IMR-90 (cell line): ENCODE measurements at regions not wholly inside any gene's neighbourhood (a gene's known extent, or its start where the extent isn't known, plus 50 kb on each side); places are given as distances from the start of the nearest gene placed in this dataset.

Experiments
- ATAC-seq: fragments of 200-7000 bp; cut with Tn5 transposase; 2 replicates; pipeline ENCODE4 v1.9.1; 2020; ENCODE audit warnings: low read depth, mild to moderate bottlenecking, moderate library complexity
- BruUV-seq: library from RNA; stranded (reverse); fragments of 400-500 nt; replicated peaks from 2 replicates; lab custom pipeline; 2021; lab: Mats Ljungman, UMichigan
- CTCF ChIA-PET: fragments of 300-600 bp; formaldehyde crosslinking; extraction: SDS; loops from one replicate; lab custom pipeline; 2021; ENCODE audit warnings: antibody characterized with exemption; lab: Yijun Ruan, JAX
- POLR2A ChIA-PET: fragments of 300-600 bp; sonication (Branson Sonifier 250); formaldehyde crosslinking; loops from one replicate; lab custom pipeline; 2022; ENCODE audit warnings: antibody characterized with exemption; ENCODE audit not compliant: unreplicated experiment; lab: Charles Lee
- DNase-seq: peaks from one replicate; pipeline ENCODE4 v3.0.0; 2013
- H2AFZ ChIP-seq: replicated peaks from 2 replicates; pipeline ENCODE3; 2013; ENCODE audit warnings: low read length, mild to moderate bottlenecking; ENCODE audit not compliant: poor library complexity
- H2AK5ac ChIP-seq: 2 replicates; pipeline ENCODE4 v1.6.1; 2013; ENCODE audit warnings: low read depth, low read length, inconsistent platforms
- H2AK9ac ChIP-seq: replicated peaks from 2 replicates; pipeline ENCODE3; 2013; ENCODE audit warnings: mild to moderate bottlenecking, low read depth, low read length, moderate library complexity; ENCODE audit not compliant: poor library complexity
- H2BK120ac ChIP-seq: 2 replicates; pipeline ENCODE4 v1.6.1; 2013; ENCODE audit warnings: low read depth, low read length, inconsistent platforms
- H2BK15ac ChIP-seq: 3 replicates; pipeline ENCODE4 v1.6.1; 2013; ENCODE audit warnings: low read depth, low read length, inconsistent platforms
- H2BK20ac ChIP-seq: 2 replicates; pipeline ENCODE4 v1.6.1; 2013; ENCODE audit warnings: low read depth, mild to moderate bottlenecking, inconsistent platforms, low read length, moderate library complexity
- H2BK5ac ChIP-seq: 2 replicates; pipeline ENCODE4 v1.6.1; 2013; ENCODE audit warnings: mild to moderate bottlenecking, low read depth, low read length, inconsistent platforms; ENCODE audit not compliant: poor library complexity, severe bottlenecking
- H3K14ac ChIP-seq: replicated peaks from 2 replicates; pipeline ENCODE4 v1.6.1; 2013; ENCODE audit warnings: low read depth, low read length, inconsistent platforms
- H3K18ac ChIP-seq: 2 replicates; pipeline ENCODE4 v1.6.1; 2013; ENCODE audit warnings: low read depth, low read length, control low read depth
- H3K23ac ChIP-seq: 2 replicates; pipeline ENCODE4 v1.6.1; 2013; ENCODE audit warnings: low read depth, low read length, inconsistent platforms
- H3K27ac ChIP-seq: 2 replicates; pipeline ENCODE4 v1.5.1; 2013; ENCODE audit warnings: mild to moderate bottlenecking, control low read depth, low read length; ENCODE audit not compliant: insufficient read depth
- H3K27me3 ChIP-seq: 2 replicates; pipeline ENCODE4 v1.6.1; 2013; ENCODE audit warnings: low read length; ENCODE audit not compliant: control insufficient read depth, insufficient read depth
- H3K36me3 ChIP-seq: 2 replicates; pipeline ENCODE4 v1.6.1; 2013; ENCODE audit warnings: low read length, mixed read lengths; ENCODE audit not compliant: control insufficient read depth, insufficient read depth
- H3K4ac ChIP-seq: 2 replicates; pipeline ENCODE4 v1.6.1; 2013; ENCODE audit warnings: low read depth, low read length, inconsistent platforms
- H3K4me1 ChIP-seq: 2 replicates; pipeline ENCODE4 v1.6.1; 2013; ENCODE audit warnings: low read length, mixed read lengths; ENCODE audit not compliant: control insufficient read depth, insufficient read depth
- H3K4me2 ChIP-seq: 2 replicates; pipeline ENCODE4 v1.6.1; 2013; ENCODE audit warnings: low read depth, mild to moderate bottlenecking, control low read depth, low read length, moderate library complexity
- H3K4me3 ChIP-seq: 2 replicates; pipeline ENCODE4 v1.5.1; 2013; ENCODE audit warnings: low read depth, mild to moderate bottlenecking, control low read depth, low read length, moderate library complexity; ENCODE audit not compliant: insufficient read depth
- H3K56ac ChIP-seq: 2 replicates; pipeline ENCODE4 v1.6.1; 2013; ENCODE audit warnings: low read length, inconsistent platforms; ENCODE audit not compliant: insufficient read depth; ENCODE audit errors: extremely low read depth
- H3K79me1 ChIP-seq, 2 experiments: 2 replicates each; pipeline ENCODE4 v1.6.1; 2013; ENCODE audit warnings: low read length in 2 of 2, inconsistent platforms in 1 of 2, low read depth in 1 of 2
- H3K9ac ChIP-seq: 2 replicates; pipeline ENCODE4 v1.6.1; 2013; ENCODE audit warnings: low read depth, low read length, control low read depth
- H3K9me1 ChIP-seq: 2 replicates; pipeline ENCODE4 v1.6.1; 2013; ENCODE audit warnings: low read length, inconsistent platforms; ENCODE audit not compliant: insufficient read depth
- H3K9me3 ChIP-seq: 2 replicates; pipeline ENCODE4 v1.6.1; 2013; ENCODE audit warnings: low read length; ENCODE audit not compliant: control insufficient read depth, insufficient read depth
- H4K20me1 ChIP-seq: 2 replicates; pipeline ENCODE4 v1.6.1; 2013; ENCODE audit warnings: low read length, inconsistent platforms; ENCODE audit not compliant: insufficient read depth
- H4K5ac ChIP-seq: 2 replicates; pipeline ENCODE4 v1.6.1; 2013; ENCODE audit warnings: mild to moderate bottlenecking, low read depth, low read length, control low read depth
- H4K8ac ChIP-seq, 2 experiments: 2 replicates each; pipeline ENCODE4 v1.6.1; 2013; ENCODE audit warnings: low read depth in 2 of 2, low read length in 2 of 2, control low read depth in 1 of 2, inconsistent platforms in 1 of 2
- H4K91ac ChIP-seq: 2 replicates; pipeline ENCODE4 v1.6.1; 2013; ENCODE audit warnings: low read depth, low read length, inconsistent platforms; ENCODE audit not compliant: insufficient read depth
- CEBPB ChIP-seq: IDR thresholded peaks from 2 replicates; pipeline ENCODE4 v1.6.1; 2012; ENCODE audit warnings: low read depth, low read length, improper control_type of control experiment
- NFE2L2 ChIP-seq: fragments of 150-350 bp; IDR thresholded peaks from 2 replicates; pipeline ENCODE4 v1.6.1; 2016; ENCODE audit warnings: low read depth, mild to moderate bottlenecking, low read length
- POLR2A ChIP-seq: IDR thresholded peaks from 2 replicates; pipeline ENCODE4 v1.6.1; 2012; ENCODE audit warnings: mild to moderate bottlenecking, low read depth, low read length
- SMC3 ChIP-seq: fragments of 150-350 bp; IDR thresholded peaks from 2 replicates; pipeline ENCODE4 v1.6.1; 2016; ENCODE audit warnings: low read depth, mild to moderate bottlenecking, antibody characterized with exemption, low read length, moderate library complexity
- WGBS, 2 experiments: methylation state at CpG; one replicate each; pipeline versions ENCODE4 v1.1.5 to v1.1.7; 2013; ENCODE audit warnings: missing lambda C conversion rate in 2 of 2; ENCODE audit not compliant: insufficient read length in 1 of 2; ENCODE audit errors: extremely low coverage in 2 of 2; 5-methylcytosine and 5-hydroxymethylcytosine counted together
- dilution Hi-C: fragments of 300-500 bp; cut with HindIII; formaldehyde crosslinking; loops from one replicate; pipeline ENCODE4 v1.14.3; 2018; ENCODE audit warnings: low sequenced_read_pairs; ENCODE audit not compliant: unreplicated experiment
- in situ Hi-C: fragments of 300-500 bp; cut with MboI; formaldehyde crosslinking; loops from 3 replicates; pipeline ENCODE4 v1.14.3; 2019; ENCODE audit warnings: low sequenced_read_pairs, inconsistent platforms, mixed read lengths
- intact Hi-C: fragments of 100-400 bp; cut with micrococcal nuclease; formaldehyde crosslinking; loops from 2 replicates; pipeline ENCODE4 v1.10.0; 2022
- TF ChIP-seq, protein P1 (sequence below): fragments of 150-350 bp; IDR thresholded peaks from 2 replicates; pipeline ENCODE4 v1.6.1; 2016; ENCODE audit warnings: low read depth, mild to moderate bottlenecking, low read length, moderate library complexity, borderline replicate concordance

DNA sequence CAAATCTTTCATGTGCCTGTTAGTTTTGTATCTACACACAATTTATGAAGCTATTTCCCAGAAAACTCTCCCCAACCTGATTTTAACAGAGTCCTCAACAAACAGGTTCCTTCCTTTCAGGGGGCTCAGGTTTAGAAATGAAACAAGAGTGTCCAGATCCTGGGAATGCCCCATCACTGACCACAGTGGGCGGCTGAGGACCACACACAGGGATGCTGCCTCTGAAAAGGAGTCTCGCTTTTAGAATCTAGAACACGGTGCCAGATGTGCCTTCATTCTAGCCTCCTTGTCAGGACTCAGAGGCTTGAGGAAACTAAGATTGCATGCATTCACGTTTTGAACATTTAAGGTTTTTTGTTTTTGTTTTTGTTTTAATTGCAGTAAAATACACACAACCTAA, 115.0 kb downstream of the FOXB1 start:
- H3K79me1 ChIP-seq: no peaks in the 10 kb centered on the region

More for the DNA sequence above, 115.0 kb downstream of the FOXB1 start:
- Histone ChIP-seq H3K9ac (no peak overlapping the region), H3K23ac (no peak overlapping the region), H3K27ac (no peak overlapping the region), H2BK120ac (no peak overlapping the region), H2BK5ac (no peak overlapping the region), H2AFZ (no peak overlapping the region), H4K8ac (no peak overlapping the region), H2BK15ac (no peak overlapping the region), H3K9me3 (no peaks in the 10 kb centered on the region), H2AK9ac (no peak overlapping the region), H4K20me1 (no peaks in the 10 kb centered on the region), H3K4ac (no peak overlapping the region), H3K4me1 (no peaks in the 10 kb centered on the region), H4K91ac (no peak overlapping the region), H3K4me2 (no peak overlapping the region), H2BK20ac (no peak overlapping the region), H3K56ac (no peak overlapping the region), H3K36me3 (no peaks in the 10 kb centered on the region), H3K27me3 (peaks cover 28% of the 10 kb centered on the region), H3K18ac (no peak overlapping the region), H3K9me1 (no peaks in the 10 kb centered on the region), H2AK5ac (no peak overlapping the region), H4K5ac (no peak overlapping the region), H3K4me3 (no peak overlapping the region), H3K14ac (no peak overlapping the region)
- in situ Hi-C loops: no loop called here
- TF ChIP-seq, protein P1, sequence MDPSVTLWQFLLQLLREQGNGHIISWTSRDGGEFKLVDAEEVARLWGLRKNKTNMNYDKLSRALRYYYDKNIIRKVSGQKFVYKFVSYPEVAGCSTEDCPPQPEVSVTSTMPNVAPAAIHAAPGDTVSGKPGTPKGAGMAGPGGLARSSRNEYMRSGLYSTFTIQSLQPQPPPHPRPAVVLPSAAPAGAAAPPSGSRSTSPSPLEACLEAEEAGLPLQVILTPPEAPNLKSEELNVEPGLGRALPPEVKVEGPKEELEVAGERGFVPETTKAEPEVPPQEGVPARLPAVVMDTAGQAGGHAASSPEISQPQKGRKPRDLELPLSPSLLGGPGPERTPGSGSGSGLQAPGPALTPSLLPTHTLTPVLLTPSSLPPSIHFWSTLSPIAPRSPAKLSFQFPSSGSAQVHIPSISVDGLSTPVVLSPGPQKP: no peak
- TF ChIP-seq CEBPB: no peak
- no peak for TF ChIP-seq NFE2L2
- TF ChIP-seq POLR2A: no peak
- TF ChIP-seq SMC3: no peak
- BruUV-seq: no TSS peak
- WGBS, 2 experiments: 26% methylated on average over 2 of the region's 4 CpGs; no CpG with 5 or more reads in 1 of the 2 experiments
- dilution Hi-C loops: no loop called here
- intact Hi-C loops: no loop called here
- DNase-seq (no peak), ATAC-seq (no peak)
- ChIA-PET POLR2A (no interaction called here), CTCF (no interaction called here)
